ENCODE measurements at regions not wholly inside any gene's neighbourhood (a gene's known extent, or its start where the extent isn't known, plus 50 kb on each side); places are given as distances from the start of the nearest gene placed in this dataset.
A peak's percentile ranks its signal among the peaks of the same experiment; 100 is the strongest.

DNA sequence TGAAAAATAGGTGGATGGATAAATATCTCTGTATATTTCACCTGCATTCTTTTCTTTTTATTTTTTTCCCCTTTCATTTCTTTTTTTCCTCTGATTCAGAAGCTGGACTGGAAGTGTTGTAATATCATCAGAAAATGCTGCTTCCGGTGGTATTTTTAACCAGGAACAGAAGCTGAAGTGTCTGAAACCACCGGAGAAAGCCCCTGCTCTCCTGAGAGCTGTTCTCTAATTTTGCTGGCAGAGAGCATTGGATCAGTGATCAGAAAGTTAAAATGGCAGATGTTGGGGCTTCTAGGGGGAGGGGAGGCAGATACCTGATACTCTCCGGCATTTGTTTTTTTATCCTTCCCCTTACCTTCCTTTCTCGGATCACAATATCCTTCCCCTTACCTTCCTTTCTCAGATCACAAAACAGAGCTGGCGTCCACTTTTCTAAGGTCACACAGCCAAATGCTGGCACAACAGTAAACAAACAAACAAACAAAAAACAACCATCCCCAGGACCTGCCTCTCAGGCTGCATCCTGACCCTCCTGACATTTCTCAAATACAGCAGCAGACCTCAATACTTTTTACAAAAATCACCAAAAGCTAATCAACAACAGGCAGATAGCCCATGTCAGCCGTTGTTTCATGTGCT is 143.2 kb upstream of the ZNF217 start:
- TF ChIP-seq, protein P1, sequence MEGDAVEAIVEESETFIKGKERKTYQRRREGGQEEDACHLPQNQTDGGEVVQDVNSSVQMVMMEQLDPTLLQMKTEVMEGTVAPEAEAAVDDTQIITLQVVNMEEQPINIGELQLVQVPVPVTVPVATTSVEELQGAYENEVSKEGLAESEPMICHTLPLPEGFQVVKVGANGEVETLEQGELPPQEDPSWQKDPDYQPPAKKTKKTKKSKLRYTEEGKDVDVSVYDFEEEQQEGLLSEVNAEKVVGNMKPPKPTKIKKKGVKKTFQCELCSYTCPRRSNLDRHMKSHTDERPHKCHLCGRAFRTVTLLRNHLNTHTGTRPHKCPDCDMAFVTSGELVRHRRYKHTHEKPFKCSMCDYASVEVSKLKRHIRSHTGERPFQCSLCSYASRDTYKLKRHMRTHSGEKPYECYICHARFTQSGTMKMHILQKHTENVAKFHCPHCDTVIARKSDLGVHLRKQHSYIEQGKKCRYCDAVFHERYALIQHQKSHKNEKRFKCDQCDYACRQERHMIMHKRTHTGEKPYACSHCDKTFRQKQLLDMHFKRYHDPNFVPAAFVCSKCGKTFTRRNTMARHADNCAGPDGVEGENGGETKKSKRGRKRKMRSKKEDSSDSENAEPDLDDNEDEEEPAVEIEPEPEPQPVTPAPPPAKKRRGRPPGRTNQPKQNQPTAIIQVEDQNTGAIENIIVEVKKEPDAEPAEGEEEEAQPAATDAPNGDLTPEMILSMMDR (IDR thresholded peaks at IDR 0.05): no peak
- peak in 1 of 2 donors; percentile 19 for TF ChIP-seq EP300 (IDR thresholded peaks at IDR 0.05)
- no peak for TF ChIP-seq POLR2A (IDR thresholded peaks at IDR 0.05)
